Smooth muscle cell (in vitro differentiated cells): ENCODE measurements at regions not wholly inside any gene's neighbourhood (a gene's known extent, or its start where the extent isn't known, plus 50 kb on each side); places are given as distances from the start of the nearest gene placed in this dataset.

Experiments used
- DNase-seq: peaks from one replicate; lab custom pipeline; 2025; ENCODE audit not compliant: unreplicated experiment; lab: John Stamatoyannopoulos, UW
- H2AFZ ChIP-seq: fragments of 200-600 bp; sonication (generic); 2 replicates; pipeline ENCODE4 v1.6.0; 2016; ENCODE audit warnings: antibody characterized with exemption, low read depth, mild to moderate bottlenecking
- H3F3A ChIP-seq: fragments of 200-600 bp; sonication (generic); 2 replicates; pipeline ENCODE4 v1.6.0; 2017; ENCODE audit warnings: antibody characterized with exemption, low read depth
- H3K27ac ChIP-seq: fragments of 200-600 bp; sonication (generic); 2 replicates; pipeline ENCODE4 v1.5.1; 2016; ENCODE audit warnings: low read depth, mild to moderate bottlenecking
- H3K27me3 ChIP-seq: fragments of 200-600 bp; sonication (generic); 2 replicates; pipeline ENCODE4 v1.6.1; 2016; ENCODE audit warnings: low read depth, mild to moderate bottlenecking
- H3K36me3 ChIP-seq: fragments of 200-600 bp; sonication (generic); 2 replicates; pipeline ENCODE4 v1.5.1; 2016; ENCODE audit warnings: low read depth
- H3K4me1 ChIP-seq: fragments of 200-600 bp; sonication (generic); 2 replicates; pipeline ENCODE4 v1.5.1; 2016; ENCODE audit warnings: low read depth
- H3K4me2 ChIP-seq: fragments of 200-600 bp; sonication (generic); 2 replicates; pipeline ENCODE4 v1.6.0; 2016; ENCODE audit warnings: mild to moderate bottlenecking
- H3K4me3 ChIP-seq: fragments of 200-600 bp; sonication (generic); 2 replicates; pipeline ENCODE4 v1.5.1; 2016; ENCODE audit warnings: mild to moderate bottlenecking
- H3K79me2 ChIP-seq: fragments of 200-600 bp; sonication (generic); 2 replicates; pipeline ENCODE4 v1.6.0; 2016; ENCODE audit warnings: low read depth, mild to moderate bottlenecking
- H3K9ac ChIP-seq: fragments of 200-600 bp; sonication (generic); 2 replicates; pipeline ENCODE4 v1.6.0; 2016; ENCODE audit warnings: low read depth
- H3K9me3 ChIP-seq: fragments of 200-600 bp; sonication (generic); replicated peaks from 2 replicates; pipeline ENCODE4 v1.5.1; 2016; ENCODE audit warnings: low read depth
- H4K20me1 ChIP-seq: fragments of 200-600 bp; sonication (generic); 2 replicates; pipeline ENCODE4 v1.6.0; 2016; ENCODE audit warnings: low read depth
- CTCF ChIP-seq: fragments of 200-600 bp; sonication (generic); IDR thresholded peaks from 2 replicates; pipeline ENCODE4 v1.5.1; 2017; ENCODE audit warnings: borderline replicate concordance, mild to moderate bottlenecking, antibody characterized with exemption; ENCODE audit not compliant: insufficient read depth, poor library complexity, severe bottlenecking
- WGBS: methylation state at CpG from one replicate; pipeline ENCODE4 v1.1.7; 2016; ENCODE audit warnings: low lambda C conversion rate; 5-methylcytosine and 5-hydroxymethylcytosine counted together

- Histone ChIP-seq H3K9ac (no peak overlapping the region), H4K20me1 (no peaks in the 10 kb centered on the region), H2AFZ (no peak overlapping the region), H3K9me3 (peaks cover 4% of the 10 kb centered on the region), H3K27me3 (no peaks in the 10 kb centered on the region), H3K36me3 (no peaks in the 10 kb centered on the region), H3K27ac (no peak overlapping the region), H3F3A (no peaks in the 10 kb centered on the region), H3K79me2 (no peaks in the 10 kb centered on the region), H3K4me3 (no peak overlapping the region), H3K4me1 (peaks cover 6% of the 10 kb centered on the region), H3K4me2 (no peak overlapping the region)
- WGBS: 94% methylated on average over 1 of the region's 1 CpG
- DNase-seq: no peak
- TF ChIP-seq CTCF: no peak
Observed at GRCh38 chr4:33068539-33068938, 2348.4 kb downstream of the PCDH7 start.

- no peak overlapping the region for H2AFZ ChIP-seq
- H3K4me3 ChIP-seq: no peak overlapping the region
- no peaks in the 10 kb centered on the region for H3K79me2 ChIP-seq
- H3K9me3 ChIP-seq: peaks cover 4% of the 10 kb centered on the region
- H4K20me1 ChIP-seq: no peaks in the 10 kb centered on the region
- DNase-seq: no peak
- H3K9ac ChIP-seq: no peak overlapping the region
- H3K36me3 ChIP-seq: no peaks in the 10 kb centered on the region
- 80% methylated on average over 3 of the region's 3 CpGs for WGBS
- H3F3A ChIP-seq: no peaks in the 10 kb centered on the region
- peaks cover 12% of the 10 kb centered on the region for H3K4me1 ChIP-seq
- TF ChIP-seq CTCF: no peak
- H3K27ac ChIP-seq: no peak overlapping the region
- no peak overlapping the region for H3K4me2 ChIP-seq
- no peaks in the 10 kb centered on the region for H3K27me3 ChIP-seq
Observed at GRCh38 chr4:33071535-33071934, 2351.4 kb downstream of the PCDH7 start.

- Histone ChIP-seq H3K27me3 (no peaks in the 10 kb centered on the region), H3F3A (no peaks in the 10 kb centered on the region), H3K4me2 (peak overlapping the region; percentile 72), H3K4me1 (peaks cover 12% of the 10 kb centered on the region), H3K36me3 (no peaks in the 10 kb centered on the region), H4K20me1 (no peaks in the 10 kb centered on the region), H3K9me3 (peaks cover 4% of the 10 kb centered on the region), H3K79me2 (no peaks in the 10 kb centered on the region), H2AFZ (no peak overlapping the region), H3K4me3 (no peak overlapping the region), H3K27ac (peak overlapping the region; percentile 31), H3K9ac (no peak overlapping the region)
- no peak for TF ChIP-seq CTCF
- 81% methylated on average over 5 of the region's 5 CpGs for WGBS
- DNase-seq: no peak
Observed at GRCh38 chr4:33072298-33073089, 2352.3 kb downstream of the PCDH7 start.

GRCh38 chr4:33073811-33074210, 2353.6 kb downstream of the PCDH7 start:
- Histone ChIP-seq H3K9ac (no peak overlapping the region), H3K27me3 (no peaks in the 10 kb centered on the region), H3K79me2 (no peaks in the 10 kb centered on the region), H3K4me2 (peak overlapping the region; percentile 72), H3K9me3 (peaks cover 4% of the 10 kb centered on the region), H3K4me1 (peaks cover 12% of the 10 kb centered on the region), H2AFZ (no peak overlapping the region), H3K4me3 (no peak overlapping the region), H4K20me1 (no peaks in the 10 kb centered on the region), H3F3A (no peaks in the 10 kb centered on the region), H3K27ac (peak overlapping the region; percentile 31), H3K36me3 (no peaks in the 10 kb centered on the region)
- TF ChIP-seq CTCF: no peak
- 82% methylated on average over 1 of the region's 1 CpG for WGBS
- no peak for DNase-seq
